ENCODE measurements at regions not wholly inside any gene's neighbourhood (a gene's known extent, or its start where the extent isn't known, plus 50 kb on each side); places are given as distances from the start of the nearest gene placed in this dataset.

GRCh38 chr12:98343002-98343567 is 172.3 kb upstream of the TMPO start:
- TF ChIP-seq CTCF (IDR thresholded peaks at IDR 0.05) (no peak), POLR2A (IDR thresholded peaks at IDR 0.05) (no peak)

All from Peyer's patch (tissue), 4 donors.